IPS DF 4.7 (cell line): ENCODE measurements at regions not wholly inside any gene's neighbourhood (a gene's known extent, or its start where the extent isn't known, plus 50 kb on each side); places are given as distances from the start of the nearest gene placed in this dataset.
"Not testable (repeated sequence)": the region's sequence is repeated elsewhere in the genome, so short reads cannot be mapped to it uniquely, and the experiment has no call there.

Source experiments
- DNase-seq: peaks from one replicate; pipeline ENCODE4 v3.0.0-alpha.2; 2013; ENCODE audit warnings: low spot score; ENCODE audit errors: extremely low read depth

GRCh38 chr3:5349343-5349742 is 161.8 kb downstream of the EDEM1 start:
- no peak for DNase-seq

- DNase-seq, result no peak
Observed at GRCh38 chr3:5357089-5357488, 169.6 kb downstream of the EDEM1 start.

- no peak for DNase-seq
Observed at GRCh38 chr3:5358911-5359310, 171.4 kb downstream of the EDEM1 start.

DNA sequence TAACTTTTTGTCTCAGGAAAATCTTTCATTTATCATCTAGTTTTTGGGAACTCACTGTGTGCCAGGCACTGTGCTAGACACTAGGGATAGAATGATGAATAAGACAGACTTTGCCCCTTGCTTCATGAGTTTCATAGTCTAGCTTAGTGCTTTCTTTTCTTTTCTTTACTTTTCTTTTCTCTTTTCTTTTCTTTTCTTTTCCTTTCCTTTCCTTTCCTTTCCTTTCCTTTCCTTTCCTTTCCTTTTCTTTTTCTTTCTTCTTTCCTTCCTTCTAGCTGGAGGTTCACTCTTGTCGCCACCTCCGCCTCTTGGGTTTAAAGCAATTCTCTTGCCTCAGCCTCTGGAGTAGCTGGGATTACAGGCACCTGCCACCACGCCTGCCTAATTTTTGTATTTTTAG is 172.9 kb downstream of the EDEM1 start:
- no peak for DNase-seq

GRCh38 chr3:5366746-5367145 is 179.2 kb downstream of the EDEM1 start:
- DNase-seq, result no peak

DNA sequence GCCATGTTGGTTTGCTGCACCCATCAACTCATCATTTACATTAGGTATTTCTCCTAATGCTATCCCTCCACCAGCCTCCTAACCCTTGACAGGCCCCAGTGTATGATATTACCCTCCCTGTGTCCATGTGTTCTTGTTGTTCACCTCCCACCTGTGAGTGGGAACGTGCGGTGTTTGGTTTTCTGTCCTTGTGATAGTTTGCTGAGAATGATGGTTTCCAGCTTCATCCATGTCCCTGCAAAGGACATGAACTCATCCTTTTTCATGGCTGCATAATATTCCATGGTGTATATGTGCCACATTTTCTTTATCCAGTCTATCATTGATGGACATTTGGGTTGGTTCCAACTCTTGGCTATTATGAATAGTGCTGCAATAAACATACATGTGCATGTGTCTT is 184.0 kb downstream of the EDEM1 start:
- not testable (repeated sequence) for DNase-seq

- no peak for DNase-seq
Observed at GRCh38 chr3:5376761-5377160, 189.3 kb downstream of the EDEM1 start.

GRCh38 chr3:5379266-5379665 is 191.8 kb downstream of the EDEM1 start:
- DNase-seq, result not testable (repeated sequence)

- DNase-seq, result not testable (repeated sequence)
Observed at GRCh38 chr3:5383486-5384263, 196.2 kb downstream of the EDEM1 start.

DNA sequence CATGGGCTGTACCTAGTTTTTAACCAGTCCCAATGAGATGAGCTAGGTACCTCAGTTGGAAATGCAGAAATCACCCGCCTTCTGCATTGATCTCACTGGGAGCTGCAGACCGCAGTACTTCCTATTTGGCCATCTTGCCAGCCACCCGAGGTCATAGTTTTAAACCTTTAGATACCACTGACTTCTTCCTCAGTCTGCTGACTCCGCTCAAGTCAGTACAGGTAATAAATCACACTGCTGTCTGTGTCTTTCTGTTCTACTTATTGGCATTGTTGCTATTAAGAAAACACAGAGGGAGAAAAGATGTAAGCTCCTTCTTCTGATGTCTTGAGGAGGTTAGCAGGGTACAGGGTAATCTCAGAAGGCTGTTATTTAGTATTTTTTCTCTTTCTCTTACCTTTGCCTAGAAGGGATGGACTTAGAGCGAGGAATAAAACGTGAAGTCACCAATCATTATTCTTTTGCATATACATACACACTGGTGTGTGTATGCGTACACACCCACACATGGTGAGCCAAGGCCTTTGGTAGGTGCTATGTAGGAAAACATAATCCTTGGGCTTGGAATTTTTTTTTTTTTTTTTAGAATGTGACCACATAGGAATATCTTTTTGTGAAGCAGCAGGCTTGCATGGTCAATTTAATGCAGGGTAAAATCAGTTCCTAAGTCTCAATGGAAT is 197.2 kb downstream of the EDEM1 start:
- DNase-seq, result no peak

- no peak for DNase-seq
Observed at GRCh38 chr3:5388091-5388490, 200.6 kb downstream of the EDEM1 start.

DNA sequence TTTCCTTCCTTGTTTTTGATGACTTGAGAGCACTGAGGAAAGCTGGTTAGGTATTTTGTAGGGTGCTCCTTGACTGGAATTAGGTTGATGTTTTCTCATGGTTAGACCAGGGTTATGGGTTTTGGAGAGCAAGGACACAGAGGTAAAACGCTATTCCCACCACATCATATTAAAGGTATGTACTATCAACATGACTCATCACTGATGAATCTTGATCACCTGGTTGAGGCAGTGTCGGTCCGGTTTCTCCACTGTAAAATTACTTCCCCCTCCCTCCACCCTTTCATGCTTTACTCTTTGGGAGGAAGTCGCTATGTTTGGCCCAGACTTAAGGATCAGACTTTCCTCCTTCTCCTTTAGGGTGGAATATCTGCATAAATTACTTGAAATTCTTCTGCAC is 201.6 kb downstream of the EDEM1 start:
- DNase-seq, result no peak

DNA sequence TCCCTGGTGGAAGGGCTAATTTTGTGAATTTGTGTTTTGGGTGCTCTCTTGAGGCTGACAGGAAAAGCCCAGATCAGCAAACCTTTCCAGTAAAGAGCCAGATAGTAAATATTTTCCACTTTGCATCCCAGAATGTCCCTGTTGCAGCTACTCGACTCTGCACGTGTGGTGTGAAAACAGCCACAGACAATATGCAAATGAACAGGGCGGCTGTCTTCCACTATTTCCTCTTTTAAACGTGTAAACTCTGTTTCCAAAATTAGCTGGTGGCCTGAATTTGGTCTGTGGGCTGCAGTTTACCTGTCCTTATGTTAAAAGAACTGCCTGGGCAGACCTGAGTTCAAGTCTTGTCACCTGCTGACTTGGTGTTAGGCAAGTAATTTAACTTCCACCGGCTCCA is 202.7 kb downstream of the EDEM1 start:
- no peak for DNase-seq

DNA sequence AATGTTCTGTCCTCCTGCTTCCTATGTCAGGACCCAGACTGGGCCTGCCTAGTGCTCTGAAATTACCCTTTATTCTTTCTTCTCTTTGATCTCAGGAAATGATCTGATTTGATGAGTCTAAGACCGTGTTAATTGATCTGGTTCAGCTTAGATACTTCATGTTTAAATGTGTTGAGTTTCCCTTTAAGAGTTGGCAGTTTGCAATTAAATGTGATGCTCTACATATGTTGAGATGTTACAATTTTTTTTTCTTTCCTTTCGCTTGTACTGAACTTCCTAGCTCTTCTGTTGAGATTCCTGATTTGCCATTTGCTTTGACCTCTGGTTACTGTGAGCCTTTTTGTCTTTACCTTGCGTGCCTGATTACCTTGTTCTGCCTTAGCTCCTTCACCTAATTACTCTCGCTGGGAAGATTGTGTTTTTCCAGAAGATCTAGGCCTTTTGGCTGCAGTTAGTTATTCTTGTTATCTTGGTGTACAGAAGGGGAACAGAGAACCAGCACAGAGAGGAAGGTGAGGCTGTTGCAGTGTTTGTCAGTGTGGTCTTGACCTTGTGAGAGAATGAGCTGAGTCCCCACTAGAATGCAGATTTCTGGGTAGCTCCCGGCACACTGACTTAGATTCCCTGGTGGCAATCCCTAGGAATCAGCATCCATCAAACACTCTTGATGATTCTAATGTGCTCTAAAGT is 203.6 kb downstream of the EDEM1 start:
- DNase-seq, result no peak

DNA sequence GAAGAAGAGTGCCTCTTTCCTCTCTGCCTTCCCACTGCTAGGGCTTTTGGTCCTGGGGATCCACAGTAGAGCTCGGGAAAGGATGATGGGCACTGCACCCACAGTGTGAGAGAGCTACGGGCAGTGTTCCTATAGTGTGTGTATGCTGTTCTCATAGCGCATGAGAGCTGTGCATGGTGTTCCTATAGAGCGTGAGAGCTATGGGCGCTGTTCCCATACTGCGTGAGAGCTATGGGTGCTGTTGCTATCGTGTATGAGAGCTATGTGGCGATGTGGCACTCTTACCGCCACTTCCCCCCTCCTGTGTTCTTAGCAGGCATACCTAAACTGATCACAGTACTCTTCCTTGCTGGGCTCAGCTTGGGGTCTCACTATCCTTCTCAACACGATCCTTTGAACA is 213.5 kb downstream of the EDEM1 start:
- DNase-seq, result no peak

DNA sequence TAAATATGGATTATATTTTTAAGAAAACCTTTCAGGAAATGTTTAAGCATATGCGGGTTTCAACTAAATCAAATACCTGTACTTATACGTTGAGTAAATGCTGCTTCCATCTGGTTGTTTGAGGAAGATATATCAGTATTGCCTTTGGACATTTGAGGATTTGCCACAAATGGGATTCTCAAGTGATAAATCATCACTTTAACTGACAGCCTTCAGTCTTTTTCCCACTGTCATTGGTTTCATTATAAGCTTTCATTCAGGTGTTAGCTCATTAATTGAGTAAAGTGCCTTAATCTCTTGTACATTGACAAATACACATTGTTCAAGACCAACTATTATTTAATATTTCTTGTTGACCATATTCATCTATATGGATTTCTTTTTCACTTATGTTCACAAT is 217.2 kb downstream of the EDEM1 start:
- no peak for DNase-seq

DNA sequence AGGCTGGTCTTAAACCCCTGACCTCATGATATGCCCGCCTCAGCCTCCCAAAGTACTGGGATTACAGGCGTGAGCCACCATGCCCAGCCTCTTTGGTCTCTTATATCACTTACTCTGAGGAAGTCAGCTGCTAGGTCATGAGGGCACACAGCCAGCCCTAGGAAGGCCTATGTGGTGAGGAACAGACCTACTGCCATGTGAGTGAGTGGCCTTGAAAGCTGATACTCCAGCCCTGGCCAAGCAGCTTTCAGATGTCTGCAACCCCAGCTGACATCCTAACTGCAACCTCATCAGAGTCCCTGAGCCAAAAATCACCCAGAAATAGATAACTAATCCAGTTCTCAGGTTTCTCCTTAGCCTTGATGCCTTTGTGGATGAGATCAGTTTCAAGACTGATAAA is 224.3 kb downstream of the EDEM1 start:
- no peak for DNase-seq

- no peak for DNase-seq
Observed at GRCh38 chr3:5423076-5423475, 235.6 kb downstream of the EDEM1 start.

- DNase-seq, result no peak
Observed at GRCh38 chr3:5423523-5423922, 236.0 kb downstream of the EDEM1 start.

GRCh38 chr3:5425371-5425770 is 237.9 kb downstream of the EDEM1 start:
- no peak for DNase-seq

GRCh38 chr3:5426094-5426883 is 238.8 kb downstream of the EDEM1 start:
- DNase-seq, result peak; percentile 36

- DNase-seq, result no peak
Observed at GRCh38 chr3:5427021-5427420, 239.5 kb downstream of the EDEM1 start.
